CD4-positive, alpha-beta T cell (primary cell): ENCODE measurements at regions not wholly inside any gene's neighbourhood (a gene's known extent, or its start where the extent isn't known, plus 50 kb on each side); places are given as distances from the start of the nearest gene placed in this dataset.

Source experiments
- ATAC-seq: fragments of 200-7000 bp; cut with Tn5 transposase; one replicate; pipeline ENCODE4 v1.10.0; 2022; ENCODE audit warnings: mild to moderate bottlenecking; ENCODE audit not compliant: poor library complexity
- CTCF ChIA-PET: fragments of 350-600 bp; sonication (Branson Sonifier 250); formaldehyde crosslinking; loops from one replicate; lab custom pipeline; 2021; ENCODE audit warnings: antibody characterized with exemption, inconsistent platforms; lab: Charles Lee
- POLR2A ChIA-PET: fragments of 350-600 bp; sonication (Branson Sonifier 250); formaldehyde crosslinking; loops from one replicate; lab custom pipeline; 2021; ENCODE audit warnings: antibody characterized with exemption, inconsistent platforms; lab: Charles Lee
- DNase-seq, 14 experiments: peaks; one replicate each; pipeline ENCODE4 v3.0.0-alpha.2; 2013 to 2020; ENCODE audit warnings: mixed read lengths in 2 of 14
- H3K27ac ChIP-seq, 2 donors: one replicate each; pipeline versions ENCODE4 v1.5.1 to v1.7.0; 2013; ENCODE audit warnings: low read length in 2 of 2, low read depth in 1 of 2, mild to moderate bottlenecking in 1 of 2
- H3K27me3 ChIP-seq, 2 experiments: 1 replicate in 1 of 2; 2 replicates in 1 of 2; pipeline versions ENCODE4 v1.6.1 to v1.7.0; 2013; ENCODE audit warnings: low read length in 2 of 2, control low read depth in 1 of 2, mild to moderate bottlenecking in 1 of 2, moderate library complexity in 1 of 2; ENCODE audit not compliant: insufficient read depth in 2 of 2, control insufficient read depth in 1 of 2
- H3K36me3 ChIP-seq: one replicate; pipeline ENCODE4 v1.6.1; 2013; ENCODE audit warnings: low read length, control low read depth; ENCODE audit not compliant: insufficient read depth
- H3K4me1 ChIP-seq: one replicate; pipeline ENCODE4 v1.6.1; 2013; ENCODE audit warnings: low read length, control low read depth; ENCODE audit not compliant: insufficient read depth
- H3K4me3 ChIP-seq: one replicate; pipeline ENCODE4 v1.5.1; 2013; ENCODE audit warnings: mild to moderate bottlenecking, low read length, moderate library complexity
- H3K9me3 ChIP-seq, 2 experiments: 1 replicate in 1 of 2; 2 replicates in 1 of 2; pipeline versions ENCODE4 v1.6.1 to v1.7.0; 2013; ENCODE audit warnings: low read length in 2 of 2, mild to moderate bottlenecking in 2 of 2, control low read depth in 1 of 2, moderate library complexity in 1 of 2; ENCODE audit not compliant: control insufficient read depth in 1 of 2, insufficient read depth in 1 of 2
- H3K27ac Mint-ChIP-seq: one replicate; pipeline ENCODE4 v1.8.0; 2020; ENCODE audit warnings: mixed read lengths
- H3K27me3 Mint-ChIP-seq: one replicate; pipeline ENCODE4 v1.8.0; 2021; ENCODE audit warnings: mixed read lengths
- H3K36me3 Mint-ChIP-seq: one replicate; pipeline ENCODE4 v1.8.0; 2021; ENCODE audit warnings: low read depth, mixed read lengths
- H3K4me1 Mint-ChIP-seq: one replicate; pipeline ENCODE4 v1.8.0; 2021; ENCODE audit warnings: low read depth, mixed read lengths
- H3K4me3 Mint-ChIP-seq: one replicate; pipeline ENCODE4 v1.8.0; 2020; ENCODE audit warnings: mild to moderate bottlenecking, mixed read lengths
- H3K9me3 Mint-ChIP-seq: one replicate; pipeline ENCODE4 v1.8.0; 2020; ENCODE audit warnings: mixed read lengths
- CTCF ChIP-seq: fragments of 200-600 bp; IDR thresholded peaks from one replicate; pipeline ENCODE4 v1.8.0; 2022; ENCODE audit warnings: antibody characterized with exemption, mild to moderate bottlenecking
- intact Hi-C, 2 experiments: fragments of 100-400 bp; cut with DNase I in 1 of 2; cut with micrococcal nuclease in 1 of 2; formaldehyde crosslinking; loops; one replicate each; pipeline versions ENCODE4 v1.15.1 to v1.9.0; 2023 to 2025; cut with DNase I, micrococcal nuclease

GRCh38 chr1:25054526-25055323 lies 124.6 kb upstream of the RUNX3 start:
- Histone ChIP-seq H3K4me3 (no peak overlapping the region), H3K9me3 (no peaks in the 10 kb centered on the region), H3K27ac (no peak overlapping the region), H3K4me1 (no peaks in the 10 kb centered on the region), H3K36me3 (no peaks in the 10 kb centered on the region), H3K27me3 (peaks cover 0 to 3% of the 10 kb centered on the region in 2 experiments)
- H3K36me3 Mint-ChIP-seq = no peaks in the 10 kb centered on the region
- no peaks in the 10 kb centered on the region for H3K9me3 Mint-ChIP-seq
- intact Hi-C loops = no loop called here
- no peak for ATAC-seq
- H3K27me3 Mint-ChIP-seq = peaks cover 22% of the 10 kb centered on the region
- DNase-seq = no peak
- CTCF ChIA-PET = interaction anchor here (0.9 kb wide), 1 partner anchor 122 kb away, joined by 3 read pairs; no protein-coding TSS in a partner anchor
- no peak overlapping the region for H3K4me3 Mint-ChIP-seq
- no peaks in the 10 kb centered on the region for H3K4me1 Mint-ChIP-seq
- no peak overlapping the region for H3K27ac Mint-ChIP-seq
- POLR2A ChIA-PET = no interaction called here
- no peak for TF ChIP-seq CTCF

GRCh38 chr1:25053576-25054250 lies 123.6 kb upstream of the RUNX3 start:
- Histone ChIP-seq H3K27me3 (peaks cover 0 to 3% of the 10 kb centered on the region in 2 experiments), H3K4me3 (no peak overlapping the region), H3K36me3 (no peaks in the 10 kb centered on the region), H3K9me3 (no peaks in the 10 kb centered on the region), H3K27ac (no peak overlapping the region), H3K4me1 (no peaks in the 10 kb centered on the region)
- ChIA-PET POLR2A (no interaction called here), CTCF (interaction anchor here (0.9 kb wide), 1 partner anchor 121 kb away, joined by 3 read pairs; no protein-coding TSS in a partner anchor)
- Mint-ChIP-seq H3K4me3 (no peak overlapping the region), H3K27me3 (peaks cover 22% of the 10 kb centered on the region), H3K27ac (no peak overlapping the region), H3K9me3 (no peaks in the 10 kb centered on the region), H3K4me1 (no peaks in the 10 kb centered on the region), H3K36me3 (no peaks in the 10 kb centered on the region)
- intact Hi-C loops = no loop called here
- TF ChIP-seq CTCF = no peak
- no peak for ATAC-seq
- DNase-seq = no peak

GRCh38 chr1:25051906-25052305 lies 121.8 kb upstream of the RUNX3 start:
- no peak overlapping the region for H3K4me3 Mint-ChIP-seq
- DNase-seq (no peak), ATAC-seq (no peak)
- ChIA-PET CTCF (no interaction called here), POLR2A (no interaction called here)
- Histone ChIP-seq H3K36me3 (no peaks in the 10 kb centered on the region), H3K9me3 (no peaks in the 10 kb centered on the region), H3K27ac (no peak overlapping the region), H3K4me1 (no peaks in the 10 kb centered on the region), H3K27me3 (peaks cover 0 to 3% of the 10 kb centered on the region in 2 experiments), H3K4me3 (no peak overlapping the region)
- no peaks in the 10 kb centered on the region for H3K4me1 Mint-ChIP-seq
- intact Hi-C loops = no loop called here
- H3K9me3 Mint-ChIP-seq = no peaks in the 10 kb centered on the region
- H3K36me3 Mint-ChIP-seq = no peaks in the 10 kb centered on the region
- TF ChIP-seq CTCF = no peak
- H3K27ac Mint-ChIP-seq = no peak overlapping the region
- H3K27me3 Mint-ChIP-seq = peaks cover 22% of the 10 kb centered on the region
